ENCODE measurements at regions not wholly inside any gene's neighbourhood (a gene's known extent, or its start where the extent isn't known, plus 50 kb on each side); places are given as distances from the start of the nearest gene placed in this dataset.

GRCh38 chr4:189802884-189803283 is 137.8 kb upstream of the FRG1 start:
- TF ChIP-seq CTCF (IDR thresholded peaks at IDR 0.05) (no peak), POLR2AphosphoS5 (IDR thresholded peaks at IDR 0.05) (no peak), EP300 (IDR thresholded peaks at IDR 0.05) (no peak)
